Stimulated activated CD8-positive, alpha-beta memory T cell treated with anti-CD3 and anti-CD28 coated beads, Interleukin-7, amount 100 ng/mL, for 24 hours (primary cell): ENCODE measurements at regions not wholly inside any gene's neighbourhood (a gene's known extent, or its start where the extent isn't known, plus 50 kb on each side); places are given as distances from the start of the nearest gene placed in this dataset.

Experiments used
- DNase-seq: peaks from one replicate; pipeline ENCODE4 v3.0.0-alpha.2; 2020; ENCODE audit warnings: low read depth

- DNase-seq = no peak
Observed at GRCh38 chr9:134247918-134248631, 78.2 kb upstream of the RXRA start.

- no peak for DNase-seq
Observed at GRCh38 chr9:134251296-134252069, 74.8 kb upstream of the RXRA start.

- no peak for DNase-seq
Observed at GRCh38 chr9:134252084-134252830, 74.0 kb upstream of the RXRA start.

- DNase-seq = no peak
Observed at GRCh38 chr9:134253606-134254205, 72.5 kb upstream of the RXRA start.

GRCh38 chr9:134258332-134258731, 67.9 kb upstream of the RXRA start:
- DNase-seq = no peak

- DNase-seq = no peak
Observed at GRCh38 chr9:134258828-134259546, 67.3 kb upstream of the RXRA start.

- DNase-seq = no peak
Observed at GRCh38 chr9:134259708-134260107, 66.5 kb upstream of the RXRA start.

GRCh38 chr9:134260801-134261200, 65.5 kb upstream of the RXRA start:
- no peak for DNase-seq

GRCh38 chr9:134262035-134262434, 64.2 kb upstream of the RXRA start:
- DNase-seq = no peak

- DNase-seq = no peak
Observed at GRCh38 chr9:134263596-134263995, 62.7 kb upstream of the RXRA start.

GRCh38 chr9:134264169-134264568, 62.1 kb upstream of the RXRA start:
- no peak for DNase-seq

GRCh38 chr9:134265078-134265477, 61.2 kb upstream of the RXRA start:
- no peak for DNase-seq

- no peak for DNase-seq
Observed at GRCh38 chr9:134266418-134266817, 59.8 kb upstream of the RXRA start.

- DNase-seq = no peak
Observed at GRCh38 chr9:134267305-134267880, 58.9 kb upstream of the RXRA start.

GRCh38 chr9:134267881-134268724, 58.2 kb upstream of the RXRA start:
- no peak for DNase-seq

- DNase-seq = no peak
Observed at GRCh38 chr9:134268747-134269146, 57.5 kb upstream of the RXRA start.

GRCh38 chr9:134271338-134272301, 54.6 kb upstream of the RXRA start:
- no peak for DNase-seq

GRCh38 chr9:134272302-134273023, 53.8 kb upstream of the RXRA start:
- DNase-seq = no peak

GRCh38 chr9:134273647-134274046, 52.6 kb upstream of the RXRA start:
- DNase-seq = no peak
